AG04450 (cell line): ENCODE measurements at regions not wholly inside any gene's neighbourhood (a gene's known extent, or its start where the extent isn't known, plus 50 kb on each side); places are given as distances from the start of the nearest gene placed in this dataset.

Experiments used
- CTCF ChIA-PET: fragments of 300-600, 350-600 bp; formaldehyde crosslinking; extraction: SDS; loops from one replicate; lab custom pipeline; 2022; ENCODE audit warnings: antibody characterized with exemption, inconsistent platforms; lab: Charles Lee
- POLR2A ChIA-PET: fragments of 350-600 bp; formaldehyde crosslinking; extraction: SDS; loops from one replicate; lab custom pipeline; 2021; ENCODE audit warnings: antibody characterized with exemption, inconsistent platforms; lab: Yijun Ruan, JAX
- DNase-seq: peaks from one replicate; pipeline ENCODE4 v3.0.0-alpha.2; 2011; ENCODE audit warnings: low read depth, low spot score
- H3K27ac ChIP-seq: one replicate; pipeline ENCODE4 v1.5.1; 2012; ENCODE audit warnings: low read depth, low read length, control low read depth
- H3K27me3 ChIP-seq: one replicate; pipeline ENCODE4 v1.6.0; 2012; ENCODE audit warnings: low read length; ENCODE audit not compliant: control insufficient read depth, insufficient read depth
- H3K4me3 ChIP-seq: 2 replicates; pipeline ENCODE4 v1.5.1; 2011; ENCODE audit warnings: mild to moderate bottlenecking, low read depth, low read length, control low read depth
- H3K9me3 ChIP-seq: 2 replicates; pipeline ENCODE4 v1.5.1; 2012; ENCODE audit warnings: low read length; ENCODE audit not compliant: control insufficient read depth, insufficient read depth
- CTCF ChIP-seq: IDR thresholded peaks from 2 replicates; pipeline ENCODE4 v1.5.1; 2011; ENCODE audit warnings: low read depth, low read length, control low read depth, inconsistent platforms

DNA sequence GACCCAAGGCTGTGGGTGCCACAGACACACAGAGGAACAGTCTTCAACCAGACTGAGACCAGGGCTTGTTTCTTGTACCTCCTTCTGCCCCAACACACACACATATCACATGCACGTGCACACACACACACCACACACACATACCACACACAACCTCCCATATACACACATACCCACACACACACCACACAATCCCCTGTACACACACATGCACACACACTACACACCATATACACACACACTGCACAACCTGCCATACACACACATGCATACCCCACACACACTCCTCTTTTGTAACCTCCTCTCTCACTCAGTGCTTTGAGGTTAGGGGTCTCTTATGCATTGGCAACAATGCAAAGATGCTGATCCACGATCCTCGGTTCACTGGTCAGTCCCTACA lies 217.0 kb downstream of the AJAP1 start:
- Histone ChIP-seq H3K9me3 (peaks cover 63% of the 10 kb centered on the region), H3K27ac (no peak overlapping the region), H3K27me3 (no peaks in the 10 kb centered on the region), H3K4me3 (no peak overlapping the region)
- no peak for DNase-seq
- no peak for TF ChIP-seq CTCF
- CTCF ChIA-PET, result no interaction called here
- POLR2A ChIA-PET, result no interaction called here

- Histone ChIP-seq H3K9me3 (peaks cover 57% of the 10 kb centered on the region), H3K27ac (no peak overlapping the region), H3K4me3 (no peak overlapping the region), H3K27me3 (no peaks in the 10 kb centered on the region)
- no peak for DNase-seq
- no peak for TF ChIP-seq CTCF
- ChIA-PET CTCF (no interaction called here), POLR2A (no interaction called here)
Measured at GRCh38 chr1:4868521-4868920, 214.1 kb downstream of the AJAP1 start.

GRCh38 chr1:4856396-4856795 lies 202.0 kb downstream of the AJAP1 start:
- Histone ChIP-seq H3K27ac (no peak overlapping the region), H3K9me3 (peaks cover 32% of the 10 kb centered on the region), H3K4me3 (no peak overlapping the region), H3K27me3 (no peaks in the 10 kb centered on the region)
- ChIA-PET POLR2A (no interaction called here), CTCF (no interaction called here)
- DNase-seq, result no peak
- no peak for TF ChIP-seq CTCF

GRCh38 chr1:4854367-4854766 lies 200.0 kb downstream of the AJAP1 start:
- ChIA-PET POLR2A (no interaction called here), CTCF (no interaction called here)
- H3K27me3 ChIP-seq, result no peaks in the 10 kb centered on the region
- DNase-seq, result no peak
- H3K27ac ChIP-seq, result no peak overlapping the region
- H3K4me3 ChIP-seq, result no peak overlapping the region
- TF ChIP-seq CTCF, result no peak
- peaks cover 39% of the 10 kb centered on the region for H3K9me3 ChIP-seq

DNA sequence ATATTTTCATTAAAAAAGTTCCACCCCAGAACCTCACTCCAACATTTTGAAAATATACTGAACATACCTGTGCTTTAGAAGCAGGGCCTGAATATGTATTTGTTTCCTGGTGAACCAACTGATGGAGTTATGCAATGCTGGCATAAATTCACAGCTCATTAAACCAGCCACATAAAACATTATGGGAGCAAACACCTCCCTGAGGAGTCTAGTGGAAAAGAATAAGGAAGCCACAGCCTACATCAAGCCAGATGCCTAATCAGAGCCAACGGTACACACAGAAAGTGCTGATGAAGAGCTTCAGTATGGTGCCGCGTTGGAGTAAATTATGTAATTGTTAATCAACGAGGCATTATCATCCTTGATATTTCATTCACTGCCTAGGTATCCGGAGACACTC lies 199.5 kb downstream of the AJAP1 start:
- DNase-seq, result no peak
- no peak for TF ChIP-seq CTCF
- H3K27me3 ChIP-seq, result no peaks in the 10 kb centered on the region
- ChIA-PET POLR2A (no interaction called here), CTCF (no interaction called here)
- H3K9me3 ChIP-seq, result peaks cover 39% of the 10 kb centered on the region
- no peak overlapping the region for H3K27ac ChIP-seq
- no peak overlapping the region for H3K4me3 ChIP-seq
